ENCODE measurements at regions not wholly inside any gene's neighbourhood (a gene's known extent, or its start where the extent isn't known, plus 50 kb on each side); places are given as distances from the start of the nearest gene placed in this dataset.

DNA sequence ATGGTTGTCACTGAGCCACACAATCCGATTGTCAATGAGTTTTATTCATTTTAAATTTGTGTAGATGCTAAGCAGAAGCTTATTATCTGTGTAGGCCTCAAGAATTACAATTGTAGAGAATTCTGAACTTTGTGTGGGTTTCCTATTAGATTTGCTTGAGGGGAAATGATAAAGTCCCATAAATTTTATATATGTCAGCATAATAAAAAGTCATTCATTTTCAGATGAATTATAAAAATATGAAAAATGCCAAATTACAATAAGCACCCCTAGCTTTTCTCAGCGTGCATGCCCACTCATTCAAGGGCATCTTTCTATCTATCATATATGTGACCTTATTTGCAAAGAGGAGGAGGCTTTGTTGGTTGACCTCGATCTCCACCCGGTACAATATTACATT, 1041.1 kb upstream of the FOXG1 start:
- TF ChIP-seq, protein P1, sequence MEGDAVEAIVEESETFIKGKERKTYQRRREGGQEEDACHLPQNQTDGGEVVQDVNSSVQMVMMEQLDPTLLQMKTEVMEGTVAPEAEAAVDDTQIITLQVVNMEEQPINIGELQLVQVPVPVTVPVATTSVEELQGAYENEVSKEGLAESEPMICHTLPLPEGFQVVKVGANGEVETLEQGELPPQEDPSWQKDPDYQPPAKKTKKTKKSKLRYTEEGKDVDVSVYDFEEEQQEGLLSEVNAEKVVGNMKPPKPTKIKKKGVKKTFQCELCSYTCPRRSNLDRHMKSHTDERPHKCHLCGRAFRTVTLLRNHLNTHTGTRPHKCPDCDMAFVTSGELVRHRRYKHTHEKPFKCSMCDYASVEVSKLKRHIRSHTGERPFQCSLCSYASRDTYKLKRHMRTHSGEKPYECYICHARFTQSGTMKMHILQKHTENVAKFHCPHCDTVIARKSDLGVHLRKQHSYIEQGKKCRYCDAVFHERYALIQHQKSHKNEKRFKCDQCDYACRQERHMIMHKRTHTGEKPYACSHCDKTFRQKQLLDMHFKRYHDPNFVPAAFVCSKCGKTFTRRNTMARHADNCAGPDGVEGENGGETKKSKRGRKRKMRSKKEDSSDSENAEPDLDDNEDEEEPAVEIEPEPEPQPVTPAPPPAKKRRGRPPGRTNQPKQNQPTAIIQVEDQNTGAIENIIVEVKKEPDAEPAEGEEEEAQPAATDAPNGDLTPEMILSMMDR (IDR thresholded peaks at IDR 0.05; ENCODE audit: low read depth, low read length) = no peak
- TF ChIP-seq POLR2A (IDR thresholded peaks at IDR 0.05; ENCODE audit: extremely low read depth, insufficient read length) = no peak
- no peak for TF ChIP-seq MYC (IDR thresholded peaks at IDR 0.05; ENCODE audit: low read depth, low read length)
- TF ChIP-seq, protein P2, sequence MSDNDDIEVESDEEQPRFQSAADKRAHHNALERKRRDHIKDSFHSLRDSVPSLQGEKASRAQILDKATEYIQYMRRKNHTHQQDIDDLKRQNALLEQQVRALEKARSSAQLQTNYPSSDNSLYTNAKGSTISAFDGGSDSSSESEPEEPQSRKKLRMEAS (IDR thresholded peaks at IDR 0.05; ENCODE audit: low read depth, low read length) = no peak
